Dendritic cell treated with granulocyte-macrophage colony-stimulating factor and Interleukin-4, amounts not matched to agents 40 ng/mL and 50 ng/mL, for 4 days (primary cell): ENCODE measurements at regions not wholly inside any gene's neighbourhood (a gene's known extent, or its start where the extent isn't known, plus 50 kb on each side); places are given as distances from the start of the nearest gene placed in this dataset.

Source experiments
- H3K27ac Mint-ChIP-seq: one replicate; pipeline ENCODE4 v1.8.0; 2022; ENCODE audit warnings: mild to moderate bottlenecking, mixed read lengths
- H3K27me3 Mint-ChIP-seq: one replicate; pipeline ENCODE4 v1.8.0; 2022; ENCODE audit warnings: mild to moderate bottlenecking, mixed read lengths
- H3K36me3 Mint-ChIP-seq: one replicate; pipeline ENCODE4 v1.8.0; 2022; ENCODE audit warnings: low read depth, mixed read lengths
- H3K4me1 Mint-ChIP-seq: one replicate; pipeline ENCODE4 v1.8.0; 2022; ENCODE audit warnings: low read depth, mixed read lengths
- H3K4me3 Mint-ChIP-seq: one replicate; pipeline ENCODE4 v1.8.0; 2022; ENCODE audit warnings: mild to moderate bottlenecking, moderate library complexity, mixed read lengths
- H3K9me3 Mint-ChIP-seq: one replicate; pipeline ENCODE4 v1.8.0; 2022; ENCODE audit warnings: mixed read lengths
- intact Hi-C: fragments of 100-400 bp; cut with micrococcal nuclease; formaldehyde crosslinking; loops from one replicate; pipeline ENCODE4 v1.15.0; 2022

GRCh38 chr6:133026705-133027104 is 212.3 kb downstream of the RPS12 start:
- no peaks in the 10 kb centered on the region for H3K27me3 Mint-ChIP-seq
- H3K4me1 Mint-ChIP-seq = no peaks in the 10 kb centered on the region
- no peak overlapping the region for H3K27ac Mint-ChIP-seq
- no peaks in the 10 kb centered on the region for H3K9me3 Mint-ChIP-seq
- intact Hi-C loops = no loop called here
- no peak overlapping the region for H3K4me3 Mint-ChIP-seq
- no peaks in the 10 kb centered on the region for H3K36me3 Mint-ChIP-seq

- no peaks in the 10 kb centered on the region for H3K36me3 Mint-ChIP-seq
- no peak overlapping the region for H3K27ac Mint-ChIP-seq
- H3K9me3 Mint-ChIP-seq = no peaks in the 10 kb centered on the region
- no peak overlapping the region for H3K4me3 Mint-ChIP-seq
- intact Hi-C loops = no loop called here
- no peaks in the 10 kb centered on the region for H3K27me3 Mint-ChIP-seq
- no peaks in the 10 kb centered on the region for H3K4me1 Mint-ChIP-seq
Measured at GRCh38 chr6:133033263-133033662, 207.9 kb upstream of the EYA4 start.

- Mint-ChIP-seq H3K27ac (no peak overlapping the region), H3K9me3 (no peaks in the 10 kb centered on the region), H3K27me3 (no peaks in the 10 kb centered on the region), H3K4me3 (no peak overlapping the region), H3K36me3 (no peaks in the 10 kb centered on the region), H3K4me1 (no peaks in the 10 kb centered on the region)
- intact Hi-C loops = no loop called here
Measured at GRCh38 chr6:133034509-133035206, 206.5 kb upstream of the EYA4 start.

- H3K4me3 Mint-ChIP-seq = no peak overlapping the region
- no peaks in the 10 kb centered on the region for H3K4me1 Mint-ChIP-seq
- intact Hi-C loops = no loop called here
- no peaks in the 10 kb centered on the region for H3K36me3 Mint-ChIP-seq
- no peaks in the 10 kb centered on the region for H3K27me3 Mint-ChIP-seq
- no peak overlapping the region for H3K27ac Mint-ChIP-seq
- H3K9me3 Mint-ChIP-seq = no peaks in the 10 kb centered on the region
Measured at GRCh38 chr6:133040094-133040802, 200.9 kb upstream of the EYA4 start.

GRCh38 chr6:133040803-133041419 is 200.2 kb upstream of the EYA4 start:
- no peak overlapping the region for H3K27ac Mint-ChIP-seq
- H3K9me3 Mint-ChIP-seq = no peaks in the 10 kb centered on the region
- no peaks in the 10 kb centered on the region for H3K4me1 Mint-ChIP-seq
- no peak overlapping the region for H3K4me3 Mint-ChIP-seq
- no peaks in the 10 kb centered on the region for H3K27me3 Mint-ChIP-seq
- intact Hi-C loops = no loop called here
- no peaks in the 10 kb centered on the region for H3K36me3 Mint-ChIP-seq

GRCh38 chr6:133042550-133043120 is 198.5 kb upstream of the EYA4 start:
- Mint-ChIP-seq H3K4me1 (no peaks in the 10 kb centered on the region), H3K36me3 (no peaks in the 10 kb centered on the region), H3K4me3 (no peak overlapping the region), H3K27me3 (no peaks in the 10 kb centered on the region), H3K27ac (no peak overlapping the region), H3K9me3 (no peaks in the 10 kb centered on the region)
- intact Hi-C loops = no loop called here

GRCh38 chr6:133046576-133046975 is 194.6 kb upstream of the EYA4 start:
- intact Hi-C loops = no loop called here
- Mint-ChIP-seq H3K27ac (no peak overlapping the region), H3K4me1 (no peaks in the 10 kb centered on the region), H3K9me3 (no peaks in the 10 kb centered on the region), H3K4me3 (no peak overlapping the region), H3K36me3 (no peaks in the 10 kb centered on the region), H3K27me3 (no peaks in the 10 kb centered on the region)

- H3K27ac Mint-ChIP-seq = no peak overlapping the region
- no peaks in the 10 kb centered on the region for H3K36me3 Mint-ChIP-seq
- H3K9me3 Mint-ChIP-seq = no peaks in the 10 kb centered on the region
- no peaks in the 10 kb centered on the region for H3K27me3 Mint-ChIP-seq
- H3K4me3 Mint-ChIP-seq = no peak overlapping the region
- intact Hi-C loops = no loop called here
- no peaks in the 10 kb centered on the region for H3K4me1 Mint-ChIP-seq
Measured at GRCh38 chr6:133047065-133047665, 194.0 kb upstream of the EYA4 start.

GRCh38 chr6:133047706-133048105 is 193.5 kb upstream of the EYA4 start:
- Mint-ChIP-seq H3K9me3 (no peaks in the 10 kb centered on the region), H3K27ac (no peak overlapping the region)
- intact Hi-C loops = no loop called here

GRCh38 chr6:133051240-133051639 is 189.9 kb upstream of the EYA4 start:
- Mint-ChIP-seq H3K4me3 (no peak overlapping the region), H3K27ac (no peak overlapping the region), H3K27me3 (no peaks in the 10 kb centered on the region), H3K36me3 (no peaks in the 10 kb centered on the region), H3K4me1 (no peaks in the 10 kb centered on the region), H3K9me3 (no peaks in the 10 kb centered on the region)
- intact Hi-C loops = no loop called here

More at GRCh38 chr6:133047706-133048105, 193.5 kb upstream of the EYA4 start:
- H3K36me3 Mint-ChIP-seq = no peaks in the 10 kb centered on the region
- no peaks in the 10 kb centered on the region for H3K27me3 Mint-ChIP-seq
- no peaks in the 10 kb centered on the region for H3K4me1 Mint-ChIP-seq
- H3K4me3 Mint-ChIP-seq = no peak overlapping the region

GRCh38 chr6:133052465-133052864 is 188.7 kb upstream of the EYA4 start:
- no peak overlapping the region for H3K27ac Mint-ChIP-seq
- no peak overlapping the region for H3K4me3 Mint-ChIP-seq
- H3K36me3 Mint-ChIP-seq = no peaks in the 10 kb centered on the region
- no peaks in the 10 kb centered on the region for H3K27me3 Mint-ChIP-seq
- no peaks in the 10 kb centered on the region for H3K9me3 Mint-ChIP-seq
- intact Hi-C loops = no loop called here
- H3K4me1 Mint-ChIP-seq = no peaks in the 10 kb centered on the region

- intact Hi-C loops = no loop called here
- no peaks in the 10 kb centered on the region for H3K4me1 Mint-ChIP-seq
- no peak overlapping the region for H3K4me3 Mint-ChIP-seq
- H3K9me3 Mint-ChIP-seq = no peaks in the 10 kb centered on the region
- no peaks in the 10 kb centered on the region for H3K36me3 Mint-ChIP-seq
- no peak overlapping the region for H3K27ac Mint-ChIP-seq
- no peaks in the 10 kb centered on the region for H3K27me3 Mint-ChIP-seq
Measured at GRCh38 chr6:133055441-133055966, 185.7 kb upstream of the EYA4 start.

GRCh38 chr6:133057352-133057751 is 183.8 kb upstream of the EYA4 start:
- no peak overlapping the region for H3K4me3 Mint-ChIP-seq
- no peaks in the 10 kb centered on the region for H3K36me3 Mint-ChIP-seq
- no peaks in the 10 kb centered on the region for H3K27me3 Mint-ChIP-seq
- no peak overlapping the region for H3K27ac Mint-ChIP-seq
- intact Hi-C loops = no loop called here
- no peaks in the 10 kb centered on the region for H3K9me3 Mint-ChIP-seq
- H3K4me1 Mint-ChIP-seq = no peaks in the 10 kb centered on the region

GRCh38 chr6:133062077-133062476 is 179.1 kb upstream of the EYA4 start:
- Mint-ChIP-seq H3K9me3 (no peaks in the 10 kb centered on the region), H3K36me3 (no peaks in the 10 kb centered on the region), H3K27ac (no peak overlapping the region), H3K4me1 (no peaks in the 10 kb centered on the region), H3K4me3 (no peak overlapping the region), H3K27me3 (no peaks in the 10 kb centered on the region)
- intact Hi-C loops = no loop called here
